ENCODE measurements at regions not wholly inside any gene's neighbourhood (a gene's known extent, or its start where the extent isn't known, plus 50 kb on each side); places are given as distances from the start of the nearest gene placed in this dataset.
"Not testable (repeated sequence)": the region's sequence is repeated elsewhere in the genome, so short reads cannot be mapped to it uniquely, and the experiment has no call there.

DNA sequence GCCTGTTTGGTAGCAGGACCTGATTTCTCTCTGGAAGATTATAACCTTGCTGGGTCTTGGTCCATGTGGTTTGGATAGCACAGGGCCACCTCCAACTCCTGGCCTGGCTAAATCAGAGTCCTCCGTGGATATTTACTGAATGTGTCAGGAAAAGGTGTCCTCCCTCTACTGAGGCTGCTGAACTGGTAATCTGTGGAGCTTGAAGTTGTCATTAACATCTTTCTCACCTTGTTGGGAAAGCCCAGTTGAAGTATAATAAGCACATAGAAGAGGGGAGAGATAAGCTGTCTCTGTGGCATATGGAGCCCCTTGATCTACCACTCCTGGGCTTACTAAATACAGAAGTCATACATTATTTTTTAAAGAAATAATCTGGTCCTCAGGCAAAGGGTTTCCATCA is 294.3 kb upstream of the B3GALT2 start:
- DNase-seq (ENCODE audit: low read depth, low spot score): no peak

DNA sequence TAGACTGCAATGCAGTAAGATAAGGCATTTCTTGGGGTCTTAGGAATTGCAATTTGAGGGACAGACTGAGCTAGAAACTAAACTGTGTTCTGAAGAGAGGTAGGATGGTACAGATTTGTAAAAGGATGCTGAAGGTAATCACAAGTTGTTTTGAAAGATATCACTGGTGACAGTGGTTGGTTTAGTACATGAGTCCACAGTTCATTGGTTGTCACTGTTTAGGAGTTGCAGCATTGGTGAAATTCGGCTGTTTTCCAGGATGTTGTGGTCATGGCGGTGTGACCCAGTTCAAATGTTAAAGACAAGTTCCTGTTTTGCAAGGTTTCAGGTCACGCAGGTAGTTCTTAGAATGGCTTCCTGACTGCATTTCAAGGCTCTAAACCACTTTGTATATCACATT is 292.8 kb upstream of the B3GALT2 start:
- DNase-seq (ENCODE audit: low read depth, low spot score): no peak

DNA sequence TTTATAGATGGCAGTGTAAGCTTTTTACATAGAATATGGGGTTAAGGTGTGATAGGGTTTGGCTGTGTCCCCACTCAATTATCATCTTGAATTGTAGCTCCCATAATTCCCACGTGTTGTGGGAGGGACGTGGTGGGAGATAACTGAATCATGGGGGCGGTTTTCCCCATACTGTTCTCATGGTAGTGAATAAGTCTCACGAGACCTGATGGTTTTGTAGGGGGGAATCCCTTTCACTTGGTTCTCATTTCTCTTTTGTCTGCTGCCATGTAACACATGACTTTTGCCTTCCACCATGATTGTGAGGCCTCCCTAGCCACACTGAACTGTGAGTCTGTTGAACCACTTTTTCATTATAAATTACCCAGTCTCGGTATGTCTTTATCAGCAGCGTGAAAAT is 290.3 kb upstream of the B3GALT2 start:
- DNase-seq (ENCODE audit: low read depth, low spot score): no peak

DNA sequence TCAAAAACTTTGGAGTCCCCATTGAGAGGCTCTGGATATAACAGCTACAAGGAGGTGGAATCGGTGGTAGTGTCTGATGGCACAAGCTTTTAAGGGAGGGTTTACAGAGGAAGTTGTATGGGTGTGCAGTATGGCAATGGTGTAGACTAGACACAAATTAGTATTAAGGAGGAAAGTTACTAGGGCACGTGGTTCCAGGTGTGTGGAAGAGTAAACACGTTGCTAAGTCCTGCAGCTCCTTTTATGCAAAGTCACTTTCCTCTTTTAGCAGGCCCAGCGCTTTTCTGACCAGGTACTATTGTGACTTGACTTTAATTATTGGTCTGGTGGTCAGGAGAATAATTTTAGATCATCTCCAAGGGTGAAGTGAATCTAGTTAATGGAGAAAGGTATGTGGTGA is 287.5 kb upstream of the B3GALT2 start:
- no peak for DNase-seq (ENCODE audit: low read depth, low spot score)

DNA sequence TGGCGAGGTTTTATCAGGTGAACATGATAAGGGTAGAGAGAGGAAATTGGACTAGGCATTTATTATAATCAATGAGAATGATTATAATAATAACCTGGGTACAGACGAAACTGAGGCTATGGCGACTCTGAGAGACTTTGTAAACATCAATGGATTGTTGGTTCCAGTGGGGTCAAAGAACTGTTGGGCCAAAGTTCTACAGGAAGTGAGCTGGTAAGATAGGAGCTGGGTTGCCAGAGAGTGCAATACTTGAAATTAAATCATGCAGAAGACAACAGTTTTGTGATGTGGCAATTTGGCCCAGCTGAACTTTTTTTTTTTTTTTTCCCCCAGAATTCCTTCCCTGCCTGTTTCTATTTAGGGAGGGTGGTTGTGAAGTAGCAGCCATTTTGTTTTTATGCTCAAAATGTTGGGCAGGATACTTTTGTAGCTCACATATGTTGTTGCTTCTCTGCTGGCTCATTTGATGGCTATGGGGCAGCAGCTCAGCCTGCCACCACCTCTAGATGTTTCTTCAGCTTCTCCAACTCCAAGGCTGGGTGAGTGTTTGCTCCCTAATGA is 286.5 kb upstream of the B3GALT2 start:
- no peak for DNase-seq (ENCODE audit: low read depth, low spot score)

DNA sequence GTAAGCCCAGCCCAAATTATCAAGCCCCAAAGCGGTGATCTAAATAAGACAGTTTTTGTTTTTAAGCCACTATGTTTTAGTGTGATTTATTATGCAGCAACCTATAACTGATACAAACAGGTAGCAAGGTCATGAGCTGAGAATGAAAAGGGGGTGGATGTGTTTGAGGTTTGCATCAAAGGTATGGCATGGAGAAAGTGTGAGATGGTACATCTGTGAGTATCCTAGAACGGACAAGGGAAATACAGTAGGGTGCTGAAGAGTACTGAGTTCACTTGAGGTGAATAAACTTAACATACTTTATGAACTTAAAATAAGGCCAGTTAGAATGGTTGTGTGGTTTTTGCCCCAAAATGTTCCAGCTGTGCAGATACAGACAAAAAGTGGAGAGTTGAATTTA is 286.0 kb upstream of the B3GALT2 start:
- no peak for DNase-seq (ENCODE audit: low read depth, low spot score)

DNA sequence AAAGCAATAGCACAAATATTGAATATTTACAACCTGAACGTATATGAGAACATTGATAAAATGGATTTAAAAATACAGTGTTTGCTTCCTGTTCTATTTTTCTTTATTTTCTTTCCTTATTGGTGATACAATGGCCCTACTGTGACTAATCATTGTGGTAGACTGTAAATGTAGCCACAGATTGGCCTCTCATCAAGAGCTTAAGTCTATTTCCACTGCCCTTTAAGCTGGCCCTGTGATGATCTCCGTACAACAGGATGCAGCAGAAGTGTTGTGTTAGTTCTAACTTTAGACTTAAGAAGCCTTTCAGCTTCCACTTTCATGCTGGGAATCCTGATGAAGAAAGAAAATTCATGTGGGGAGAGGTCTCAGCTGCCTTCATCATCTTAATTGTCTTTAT is 285.6 kb upstream of the B3GALT2 start:
- no peak for DNase-seq (ENCODE audit: low read depth, low spot score)

DNA sequence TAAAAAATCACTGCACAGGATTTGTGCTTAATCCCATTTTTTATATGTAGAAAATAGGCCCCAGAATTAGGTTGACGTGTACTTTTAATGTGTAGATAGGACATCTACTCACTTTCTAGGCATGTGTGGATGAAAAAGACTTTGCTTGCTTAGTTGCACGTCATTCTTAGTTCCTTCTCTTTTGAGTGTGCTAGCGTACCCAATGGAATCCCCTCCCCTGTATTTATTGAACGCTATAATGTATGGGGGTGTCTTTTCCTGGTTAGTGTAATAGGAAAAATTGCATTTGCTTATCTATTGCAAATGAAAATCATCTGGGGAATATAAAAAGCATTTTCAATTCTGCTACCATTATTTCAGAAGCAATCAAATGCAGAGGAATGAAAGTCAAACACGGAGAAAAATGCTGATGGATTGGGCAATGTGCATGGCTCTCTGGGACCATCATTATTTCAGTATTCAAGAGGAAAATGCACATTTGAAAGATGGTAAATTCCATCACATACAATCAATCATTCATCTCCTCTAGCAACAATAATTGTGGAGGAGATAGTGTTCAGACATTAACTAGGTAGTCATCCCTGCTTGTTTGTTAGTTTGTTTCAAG is 277.0 kb upstream of the B3GALT2 start:
- no peak for DNase-seq (ENCODE audit: low read depth, low spot score)

DNA sequence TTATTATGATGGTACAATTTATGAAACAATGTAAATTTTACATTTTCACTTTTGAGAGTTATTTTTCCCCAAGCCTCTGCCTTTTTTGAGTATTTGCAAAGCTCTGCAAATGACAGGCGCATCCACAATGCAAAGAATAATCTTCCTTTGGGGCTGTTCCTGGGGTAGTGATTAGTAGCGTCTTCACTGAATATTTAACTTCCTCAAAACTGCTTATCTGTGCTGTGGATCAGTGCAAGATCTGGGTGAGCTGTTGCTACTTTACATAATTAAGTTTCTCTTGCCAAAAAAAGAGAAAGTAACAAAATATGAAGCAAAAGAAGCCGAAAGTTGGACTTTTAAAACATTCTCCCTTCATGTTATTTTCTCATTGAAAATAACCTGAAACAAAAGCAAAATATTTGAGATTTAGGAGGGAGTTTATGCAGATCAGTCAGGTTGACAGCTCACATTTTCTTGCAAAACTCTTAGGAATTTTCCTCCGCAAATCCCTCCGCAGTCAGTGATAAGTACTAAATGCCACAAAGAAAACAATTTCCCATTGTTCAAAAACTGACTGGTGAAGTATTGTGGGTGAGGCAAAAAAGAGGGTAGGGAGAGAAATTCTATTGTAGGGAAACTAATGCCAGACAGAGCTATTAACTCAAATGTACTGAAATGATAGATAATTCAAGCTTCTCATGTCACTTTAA is 276.4 kb upstream of the B3GALT2 start:
- no peak for DNase-seq (ENCODE audit: low read depth, low spot score)

DNA sequence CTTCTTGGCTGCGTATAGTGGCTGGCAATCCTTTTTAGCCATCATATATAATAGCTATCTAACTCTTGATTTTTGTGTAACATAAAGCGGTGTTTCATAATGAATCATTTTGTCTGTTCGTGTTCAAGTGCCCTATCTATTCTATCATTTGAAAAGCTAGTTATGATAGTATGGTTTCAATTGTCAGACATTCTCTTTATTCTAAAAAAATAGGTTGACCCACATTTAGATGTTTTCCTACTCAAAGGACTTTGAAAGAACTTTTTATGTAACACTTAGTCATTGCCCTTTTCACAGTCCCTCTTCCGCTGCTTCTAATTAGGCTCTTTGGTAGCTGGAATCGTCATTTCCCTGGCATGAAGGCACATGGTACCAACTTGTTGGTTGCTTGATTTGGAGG is 272.2 kb upstream of the B3GALT2 start:
- no peak for DNase-seq (ENCODE audit: low read depth, low spot score)

DNA sequence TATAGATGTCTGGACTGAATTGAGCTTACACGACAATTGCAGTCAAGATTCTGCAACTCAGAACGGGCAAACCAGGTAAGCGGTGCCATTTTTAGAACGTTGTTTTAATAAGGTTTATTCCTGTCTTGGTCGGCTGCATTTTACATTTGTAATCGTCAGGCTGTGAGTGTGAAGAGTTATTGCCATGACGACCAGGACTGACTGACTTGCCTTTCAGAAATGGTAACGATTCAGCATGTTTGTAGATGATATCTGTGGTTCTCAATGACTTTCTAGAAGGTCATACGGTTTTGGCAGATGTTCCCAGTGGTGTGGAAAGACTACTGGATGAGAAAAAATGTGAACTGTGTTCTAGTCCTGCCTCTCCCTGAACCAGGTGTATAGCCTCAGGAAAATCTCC is 271.3 kb upstream of the B3GALT2 start:
- no peak for DNase-seq (ENCODE audit: low read depth, low spot score)

DNA sequence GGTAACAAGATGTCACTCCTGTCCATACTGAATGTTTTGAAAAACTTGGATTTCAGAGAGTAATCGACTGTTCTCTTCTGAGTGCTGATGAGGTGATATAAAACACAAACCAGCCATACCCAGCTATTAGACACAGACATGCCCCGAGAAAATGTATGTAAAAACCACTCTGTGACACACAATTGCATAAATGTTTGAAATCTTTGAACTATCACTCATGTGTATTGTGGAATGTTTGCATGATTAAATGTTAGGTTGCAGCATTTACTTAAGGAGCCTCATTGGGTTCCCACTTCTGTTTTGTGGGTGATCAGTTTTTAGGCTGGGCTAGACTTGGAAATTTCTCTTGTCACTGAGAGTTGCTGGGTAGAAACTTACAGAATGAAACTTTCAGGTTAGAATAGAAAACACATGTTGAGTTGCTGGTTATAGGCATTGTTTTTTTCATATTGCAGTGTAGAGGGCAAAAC is 270.4 kb upstream of the B3GALT2 start:
- DNase-seq (ENCODE audit: low read depth, low spot score): no peak

DNA sequence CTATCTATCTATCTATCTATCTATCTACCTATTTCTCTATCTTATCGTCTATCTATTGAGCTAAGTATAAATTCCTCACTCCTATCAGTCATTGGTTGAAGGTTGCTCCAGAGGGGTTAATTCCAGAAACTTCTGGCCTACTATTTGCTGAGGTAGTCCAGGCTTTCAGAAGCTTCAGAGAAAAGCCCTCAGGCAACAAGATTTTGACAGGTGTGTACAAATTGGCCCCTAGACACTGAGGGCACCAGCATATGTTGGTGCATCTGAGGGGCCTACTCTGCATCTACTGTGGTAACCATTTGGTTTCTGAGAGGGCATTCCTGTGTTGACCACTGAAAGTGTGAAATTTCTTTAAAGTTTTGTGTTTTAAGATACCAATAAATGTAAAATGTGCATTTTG is 265.2 kb upstream of the B3GALT2 start:
- no peak for DNase-seq (ENCODE audit: low read depth, low spot score)

DNA sequence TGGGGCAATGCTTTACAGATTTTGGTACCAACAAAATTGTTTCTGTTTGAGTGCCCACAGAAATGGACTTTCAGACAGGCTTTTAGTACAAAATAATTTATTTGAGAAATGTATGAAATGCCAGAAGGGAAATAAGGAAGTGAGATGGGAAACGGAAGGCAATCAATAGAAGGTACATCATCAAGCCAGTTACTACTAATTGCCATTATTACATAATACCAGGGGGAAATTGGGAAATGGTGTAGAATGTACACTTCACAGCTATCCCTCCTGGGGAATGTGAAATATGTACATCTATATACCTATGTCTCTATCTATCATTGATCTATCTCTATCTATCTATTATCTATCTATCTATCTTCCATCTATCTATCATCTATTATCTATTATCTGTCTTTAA is 264.6 kb upstream of the B3GALT2 start:
- no peak for DNase-seq (ENCODE audit: low read depth, low spot score)

DNA sequence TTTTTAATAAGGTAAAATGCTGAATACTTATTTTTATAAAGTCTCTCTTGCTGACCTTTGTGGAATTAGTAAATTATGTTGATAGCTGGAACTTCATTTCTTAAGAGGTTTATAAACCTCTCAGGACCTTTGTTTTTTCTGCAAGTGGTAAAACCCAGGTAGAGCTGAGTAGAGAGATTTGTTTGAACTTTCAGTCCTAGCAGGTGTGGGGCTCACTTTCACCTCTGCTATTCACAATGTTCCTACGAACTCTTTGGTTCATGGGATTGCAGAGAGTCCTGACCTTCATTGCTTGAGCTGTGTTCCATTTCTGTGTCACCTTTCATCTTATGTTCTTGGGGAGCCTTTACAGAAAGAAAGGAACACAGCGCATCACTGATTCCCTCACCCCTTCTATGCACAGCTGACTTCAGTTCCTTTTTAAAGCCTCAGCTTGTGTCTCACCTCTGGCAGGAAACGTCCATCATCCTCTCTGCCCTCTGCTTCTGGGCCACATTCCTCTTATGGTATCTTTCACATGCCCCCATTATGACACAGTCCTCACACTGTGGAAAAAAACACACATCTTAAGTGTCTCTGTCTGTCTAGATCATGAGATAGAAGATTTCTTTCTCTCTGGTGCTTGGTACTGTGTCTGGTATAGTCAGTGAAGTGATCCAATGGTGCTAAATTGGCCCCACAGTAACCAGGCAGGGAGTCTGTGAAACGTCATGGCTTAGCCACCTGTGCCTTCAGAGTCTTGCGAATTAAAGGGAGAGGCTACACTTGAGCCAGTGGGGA is 262.5 kb upstream of the B3GALT2 start:
- DNase-seq (ENCODE audit: low read depth, low spot score): no peak

DNA sequence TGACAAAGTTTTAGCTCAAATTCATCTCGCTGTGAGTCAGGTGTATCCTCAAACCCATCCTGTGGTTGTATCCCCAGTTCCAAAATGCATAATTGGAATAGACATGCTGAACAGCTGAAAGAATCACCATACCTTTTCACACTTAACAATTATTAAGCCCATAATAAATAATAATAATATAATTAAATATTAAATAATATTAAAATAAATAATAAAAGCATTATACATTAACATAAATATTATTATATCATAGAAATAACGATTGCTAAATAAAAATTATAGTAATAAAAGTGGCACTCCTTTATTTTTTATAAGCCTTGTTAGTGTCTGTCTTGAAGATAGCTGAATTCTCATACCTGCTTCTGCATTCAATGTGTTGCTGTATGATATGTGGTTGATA is 257.5 kb upstream of the B3GALT2 start:
- DNase-seq (ENCODE audit: low read depth, low spot score): no peak

DNA sequence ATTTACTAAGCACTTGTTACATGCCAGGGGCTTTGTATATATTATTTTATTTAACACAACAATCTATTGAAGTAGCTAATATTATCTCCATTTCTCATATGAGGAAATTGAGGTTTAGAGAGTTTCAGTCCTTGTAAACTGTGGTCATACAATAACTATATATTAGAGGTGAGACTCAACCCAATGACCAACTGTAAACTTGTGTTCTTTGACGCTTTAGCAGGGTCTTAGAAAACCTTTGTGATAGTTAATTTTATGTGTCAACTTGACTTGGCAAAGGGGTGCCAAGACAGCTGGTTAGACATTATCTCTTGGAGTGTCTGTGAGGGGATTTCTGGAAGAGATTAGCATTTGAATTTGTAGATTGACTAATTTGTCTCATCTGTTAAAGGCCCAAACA is 252.4 kb upstream of the B3GALT2 start:
- DNase-seq (ENCODE audit: low read depth, low spot score): no peak

DNA sequence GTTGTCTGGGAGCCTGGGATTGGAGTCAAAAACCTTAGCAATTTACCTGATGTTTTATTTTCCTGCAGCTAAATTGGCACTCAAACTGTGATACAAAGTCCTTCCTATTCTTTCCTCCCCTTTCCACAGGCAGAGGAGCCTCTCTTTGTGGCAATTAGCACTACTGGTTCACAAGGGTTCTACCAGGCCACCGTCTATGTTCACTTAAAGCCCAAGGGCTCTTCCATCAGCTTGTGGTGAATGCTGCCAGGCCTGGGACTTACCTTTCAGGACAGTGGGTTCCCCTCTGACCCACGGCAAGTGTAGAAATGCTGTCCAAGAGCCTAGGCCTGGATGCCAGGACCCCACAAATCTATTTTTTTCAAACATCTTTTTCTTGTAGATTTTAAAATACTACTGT is 251.9 kb upstream of the B3GALT2 start:
- no peak for DNase-seq (ENCODE audit: low read depth, low spot score)

DNA sequence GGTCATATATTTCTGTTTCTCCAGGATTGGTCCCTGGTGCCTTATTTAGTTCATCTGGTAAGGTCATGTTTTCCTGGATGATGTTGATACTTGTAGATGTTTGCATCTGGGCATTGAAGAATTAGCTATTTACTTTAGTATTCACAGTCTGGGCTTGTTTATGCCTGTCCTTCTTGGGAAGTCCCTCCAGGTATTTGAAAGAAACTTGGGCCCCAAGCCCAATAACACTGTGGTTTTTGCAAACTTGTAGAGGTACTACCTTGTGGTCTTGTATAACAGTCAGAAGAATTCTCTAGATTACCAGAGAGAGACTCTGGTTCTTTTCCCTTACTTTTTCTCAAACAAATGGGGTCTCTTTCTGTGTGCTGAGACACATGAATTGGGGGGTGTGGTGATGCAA is 251.4 kb upstream of the B3GALT2 start:
- DNase-seq (ENCODE audit: low read depth, low spot score): no peak

DNA sequence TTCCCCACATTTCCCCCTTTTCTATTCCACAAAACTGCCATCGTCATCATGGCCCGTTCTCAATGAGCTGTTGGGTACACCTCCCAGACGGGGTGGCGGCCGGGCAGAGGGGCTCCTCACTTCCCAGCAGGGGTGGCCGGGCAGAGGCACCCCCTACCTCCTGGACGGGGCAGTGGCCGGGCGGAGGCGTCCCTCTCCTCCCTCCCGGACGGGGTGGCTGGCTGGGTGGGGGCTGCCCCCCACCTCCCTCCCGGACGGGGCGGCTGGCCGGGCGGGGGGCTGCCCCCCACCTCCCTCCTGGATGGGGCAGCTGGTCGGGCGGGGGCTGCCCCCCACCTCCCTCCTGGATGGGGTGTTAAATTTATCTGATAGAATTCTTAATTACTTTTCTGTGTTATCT is 250.9 kb upstream of the B3GALT2 start:
- not testable (repeated sequence) for DNase-seq (ENCODE audit: low read depth, low spot score)

DNA sequence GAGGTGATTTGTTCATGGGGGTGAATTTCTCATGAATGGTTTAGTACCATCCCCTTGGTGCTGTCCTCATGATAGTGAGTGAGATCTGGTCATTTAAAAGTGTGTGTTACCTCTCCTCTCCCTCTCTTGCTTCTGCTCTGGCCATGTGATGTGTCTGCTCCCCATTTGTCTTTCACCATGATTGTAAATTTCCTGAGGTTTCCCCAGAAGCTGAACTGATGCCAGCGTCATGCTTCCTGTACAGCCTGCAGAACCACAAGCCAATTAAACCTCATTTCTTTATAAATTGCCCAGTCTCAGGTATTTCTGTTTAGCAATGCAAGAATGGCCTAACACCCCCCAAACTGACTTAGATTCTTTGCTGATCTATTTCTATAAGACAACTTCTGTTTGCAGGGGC is 249.4 kb upstream of the B3GALT2 start:
- DNase-seq (ENCODE audit: low read depth, low spot score): no peak

DNA sequence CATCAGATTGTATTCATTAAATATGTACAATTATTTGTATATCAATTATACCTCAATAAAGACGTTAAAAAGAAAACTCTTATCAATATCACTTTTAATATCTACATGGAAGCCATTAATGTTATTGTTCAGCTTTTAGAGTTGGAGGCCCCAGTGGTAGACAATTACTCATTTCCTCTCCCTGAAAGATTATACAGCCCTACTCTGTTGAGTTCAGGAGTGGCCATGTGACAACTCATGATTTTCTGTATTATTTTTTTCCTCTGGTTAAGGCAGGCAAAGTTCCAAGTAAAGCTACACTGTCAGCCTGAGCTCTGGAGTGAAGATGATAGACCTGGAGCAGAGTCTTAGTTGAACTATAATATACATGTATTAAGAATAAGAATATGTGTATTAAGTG is 247.9 kb upstream of the B3GALT2 start:
- peak; percentile 45 for DNase-seq (ENCODE audit: low read depth, low spot score)

All from pulmonary artery endothelial cell (primary cell).